Right ventricle myocardium inferior (tissue), 1 donor: ENCODE measurements at regions not wholly inside any gene's neighbourhood (a gene's known extent, or its start where the extent isn't known, plus 50 kb on each side); places are given as distances from the start of the nearest gene placed in this dataset.
"Not testable (repeated sequence)": the region's sequence is repeated elsewhere in the genome, so short reads cannot be mapped to it uniquely, and the experiment has no call there.

Experiments
- ATAC-seq: fragments of 200-7000 bp; cut with Tn5 transposase; one replicate; pipeline ENCODE4 v1.9.1; 2020; ENCODE audit warnings: mild to moderate bottlenecking, moderate library complexity
- DNase-seq: peaks from one replicate; pipeline ENCODE4 v3.0.0; 2021; ENCODE audit errors: missing footprints
- intact Hi-C: fragments of 100-400 bp; cut with DNase I; formaldehyde crosslinking; loops from one replicate; pipeline ENCODE4 v1.11.0; 2022
- donor health status: DM: no; HTN: yes; CAD: no; lungs with severe emphysema.

DNA sequence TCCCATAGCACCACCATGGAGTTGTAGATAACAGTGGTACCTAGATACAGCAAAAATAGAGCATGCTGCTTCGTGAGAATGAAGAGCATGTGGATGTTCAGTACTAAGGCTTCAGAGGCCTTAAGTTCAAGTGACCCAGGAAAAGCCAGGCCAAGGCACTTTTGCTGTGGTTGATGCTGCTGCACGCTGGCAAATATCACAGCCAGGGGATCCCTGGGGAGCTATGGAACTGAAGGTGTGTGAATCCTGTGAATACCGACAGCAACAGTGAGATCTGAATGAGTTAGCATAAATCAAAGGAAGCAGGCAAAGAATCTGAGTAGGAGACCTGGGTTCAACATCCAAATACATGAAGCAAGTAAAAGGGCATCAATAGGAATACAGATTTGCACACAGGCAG lies 158.6 kb upstream of the THUMPD2 start:
- intact Hi-C loops, result no loop called here
- DNase-seq (no peak), ATAC-seq (no peak)

DNA sequence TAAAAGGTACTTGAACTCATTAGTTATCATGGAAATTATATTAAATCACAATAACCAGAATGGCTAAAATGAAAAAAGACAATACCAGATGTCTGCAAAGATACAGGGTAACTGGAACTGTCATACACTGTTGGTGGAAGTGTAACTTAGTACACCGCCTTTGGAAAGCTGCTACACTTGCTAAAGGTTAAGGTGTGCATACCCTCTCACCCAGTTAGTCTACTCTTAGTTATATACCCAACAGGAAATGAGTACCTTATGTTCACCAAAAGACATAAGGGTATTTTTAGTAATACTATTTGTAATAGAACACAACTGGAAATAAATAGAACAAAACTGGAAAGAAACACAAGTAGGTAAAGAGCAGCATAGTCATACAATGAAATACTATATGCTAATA lies 155.8 kb upstream of the THUMPD2 start:
- no peak for DNase-seq
- intact Hi-C loops, result no loop called here
- no peak for ATAC-seq

GRCh38 chr2:39933196-39933595 lies 154.1 kb upstream of the THUMPD2 start:
- DNase-seq, result no peak
- no peak for ATAC-seq
- intact Hi-C loops, result no loop called here

DNA sequence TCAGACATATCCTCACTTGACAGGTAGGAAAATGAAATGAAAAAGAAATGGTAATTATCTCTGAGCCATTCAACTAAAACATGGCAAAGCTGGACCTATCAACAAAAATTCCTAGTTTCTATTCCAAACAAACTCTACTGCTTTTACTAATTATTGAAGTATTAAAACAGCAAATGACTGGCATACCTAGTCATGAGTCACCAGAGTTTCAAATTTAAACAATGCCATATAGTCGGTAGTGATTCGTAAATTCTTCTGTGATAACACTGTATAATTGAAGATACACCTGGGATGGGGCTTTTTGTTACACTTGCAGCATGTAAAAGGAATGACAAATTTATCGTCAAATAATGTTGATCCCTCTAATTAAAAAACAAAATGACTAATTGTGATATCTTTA lies 153.1 kb upstream of the THUMPD2 start:
- ATAC-seq (no peak), DNase-seq (no peak)
- intact Hi-C loops, result no loop called here

DNA sequence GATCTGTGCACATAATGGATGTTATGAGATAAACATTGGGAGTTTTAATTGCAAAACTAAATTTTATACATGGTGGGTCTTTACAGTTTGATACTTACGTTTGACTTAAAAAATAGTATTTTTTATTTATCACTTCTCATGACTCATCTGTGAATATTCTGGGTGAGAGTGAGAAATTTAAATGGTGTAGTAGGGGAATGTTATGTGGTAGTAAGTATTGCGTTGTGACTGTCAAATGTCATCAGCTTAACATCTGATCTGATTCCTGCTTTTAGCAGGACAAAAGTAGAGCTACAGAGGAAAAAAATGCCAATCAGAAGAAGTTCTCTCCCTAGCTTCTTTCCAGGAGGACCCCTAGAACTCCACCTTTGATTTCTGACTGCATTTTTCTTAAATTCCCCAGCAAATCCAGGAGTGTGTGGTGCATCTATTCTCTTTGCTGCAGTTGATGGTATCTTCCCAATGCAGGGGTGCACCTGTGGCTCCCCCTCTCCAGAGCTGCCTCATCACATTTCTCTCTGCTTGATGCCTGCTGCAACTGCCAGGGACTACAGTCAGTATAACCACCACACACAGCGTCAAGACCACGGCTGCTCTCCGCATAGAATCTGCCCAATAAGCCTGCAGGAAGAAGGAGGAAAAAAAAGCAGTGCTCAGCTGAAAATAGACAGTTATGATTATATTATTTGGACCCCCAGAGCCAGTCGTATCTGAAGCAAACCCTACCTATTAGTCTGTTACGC lies 151.3 kb upstream of the THUMPD2 start:
- intact Hi-C loops, result no loop called here
- DNase-seq, result no peak

DNA sequence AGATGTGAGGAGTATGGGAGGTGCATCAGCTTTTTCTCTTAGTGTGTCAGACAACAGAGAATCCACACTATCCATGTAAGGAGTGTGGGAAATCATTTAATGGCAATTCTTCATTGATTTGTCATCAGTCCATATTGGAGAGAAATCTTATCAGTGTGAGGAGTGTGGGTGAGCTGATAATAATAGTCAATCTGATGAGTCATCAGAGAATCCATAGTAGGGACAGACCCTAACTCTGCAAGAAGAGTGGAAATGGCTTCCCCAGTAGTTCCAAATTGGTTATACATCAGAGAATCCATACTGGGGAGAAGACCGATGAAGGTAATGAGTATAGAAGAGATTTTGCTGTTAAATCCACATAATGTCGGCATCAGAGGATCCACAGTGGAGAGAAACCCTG lies 150.5 kb upstream of the THUMPD2 start:
- no peak for DNase-seq
- intact Hi-C loops, result no loop called here
- no peak for ATAC-seq

More for the DNA sequence above, 151.3 kb upstream of the THUMPD2 start:
- no peak for ATAC-seq

DNA sequence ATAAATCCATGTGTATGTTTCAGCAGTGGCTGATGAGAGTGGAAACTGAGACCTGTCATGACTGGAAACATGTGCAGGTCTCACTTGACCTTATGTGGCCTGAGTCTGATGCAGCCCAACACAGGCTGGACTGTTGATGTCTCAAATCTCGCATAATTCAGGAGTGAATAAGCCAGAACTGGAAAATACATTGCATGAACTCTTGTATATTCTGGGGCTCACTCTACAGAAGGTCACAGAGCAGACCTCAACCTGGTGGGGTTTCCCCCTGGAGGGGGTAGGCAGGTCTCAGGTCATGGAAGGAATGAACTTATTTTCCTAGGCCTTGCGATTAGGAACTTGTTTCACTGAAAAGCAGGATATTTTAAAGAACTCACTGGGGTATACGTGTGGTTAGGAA lies 146.3 kb upstream of the THUMPD2 start:
- ATAC-seq, result no peak
- intact Hi-C loops, result no loop called here
- DNase-seq, result no peak

DNA sequence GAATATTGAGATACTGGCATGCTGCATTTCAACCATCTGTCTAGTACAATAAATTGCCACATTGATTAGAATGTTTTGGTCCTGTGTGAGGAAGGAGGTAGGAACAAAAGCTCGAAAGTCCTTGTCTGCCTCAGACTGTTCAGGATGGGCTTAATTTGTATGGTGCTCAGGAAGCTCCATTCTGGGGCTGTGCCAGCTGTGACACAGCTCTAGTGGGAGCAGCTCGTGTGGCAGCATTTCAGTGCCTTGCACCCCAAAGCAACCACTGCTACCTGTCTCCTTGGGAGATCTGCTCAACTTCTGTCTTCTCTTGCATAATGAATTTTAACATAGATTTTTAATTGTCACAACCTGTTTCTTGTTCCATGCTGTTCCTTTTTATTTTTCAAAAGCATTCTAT lies 144.4 kb upstream of the THUMPD2 start:
- no peak for ATAC-seq
- intact Hi-C loops, result no loop called here
- DNase-seq, result no peak

DNA sequence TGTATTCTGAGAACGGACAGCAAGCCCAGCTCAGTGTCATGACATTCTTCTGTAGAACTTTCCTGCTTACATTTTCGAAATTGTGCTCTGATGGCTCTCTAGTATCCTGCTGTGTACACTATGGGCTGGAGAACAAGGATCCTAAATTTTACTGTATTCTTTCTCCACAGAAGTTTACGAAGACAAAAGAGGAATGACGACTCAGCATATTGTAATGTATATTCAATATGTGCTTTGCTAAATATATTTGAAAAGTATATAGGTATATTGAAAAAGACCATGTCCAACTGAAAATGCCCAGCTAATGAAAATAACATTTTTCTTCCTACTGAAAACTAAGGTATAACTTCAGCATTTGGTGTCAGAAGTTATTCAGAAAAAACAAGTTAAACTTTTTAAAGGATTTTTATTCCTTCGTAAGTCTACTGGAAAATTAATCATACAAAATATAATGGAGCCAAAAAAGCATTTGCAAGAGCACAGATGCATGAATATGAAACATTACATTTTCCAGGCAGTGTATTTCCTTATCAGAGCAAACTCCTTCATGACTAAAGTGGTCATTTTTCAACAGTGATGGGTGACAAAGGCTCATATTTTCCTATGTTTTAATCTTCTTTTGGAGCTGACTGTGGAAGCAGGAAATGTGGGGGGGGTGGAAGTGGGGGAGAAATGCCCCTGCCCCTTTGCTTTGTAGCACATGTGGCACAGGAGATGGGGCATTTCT lies 143.8 kb upstream of the THUMPD2 start:
- intact Hi-C loops, result no loop called here
- ATAC-seq (no peak), DNase-seq (no peak)

DNA sequence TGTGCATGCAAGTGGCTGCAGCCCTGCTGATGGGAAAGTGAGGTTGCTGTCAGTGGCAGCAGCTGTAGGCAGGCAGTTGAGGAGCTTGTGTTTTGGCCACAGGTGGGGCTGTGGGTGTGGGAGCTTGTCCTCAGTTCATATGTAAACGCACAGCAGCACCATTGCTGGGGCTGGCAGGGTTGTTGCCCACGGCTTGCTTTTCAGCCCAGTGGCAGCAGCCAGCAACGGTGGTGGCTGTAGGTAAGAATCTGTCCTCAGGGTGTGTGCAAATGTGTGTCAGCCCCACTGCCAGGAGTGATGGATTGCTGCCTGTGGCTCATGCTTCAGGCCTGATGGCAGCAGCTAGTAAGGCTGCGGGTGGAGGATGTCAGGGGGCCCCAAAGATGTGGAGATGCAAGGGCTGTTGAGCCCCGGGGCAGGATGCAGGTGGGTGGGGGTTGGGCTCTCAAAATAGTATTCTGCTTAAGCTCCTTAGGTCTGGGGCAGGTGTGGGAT lies 141.3 kb upstream of the THUMPD2 start:
- intact Hi-C loops, result no loop called here
- DNase-seq, result no peak
- ATAC-seq, result no peak

DNA sequence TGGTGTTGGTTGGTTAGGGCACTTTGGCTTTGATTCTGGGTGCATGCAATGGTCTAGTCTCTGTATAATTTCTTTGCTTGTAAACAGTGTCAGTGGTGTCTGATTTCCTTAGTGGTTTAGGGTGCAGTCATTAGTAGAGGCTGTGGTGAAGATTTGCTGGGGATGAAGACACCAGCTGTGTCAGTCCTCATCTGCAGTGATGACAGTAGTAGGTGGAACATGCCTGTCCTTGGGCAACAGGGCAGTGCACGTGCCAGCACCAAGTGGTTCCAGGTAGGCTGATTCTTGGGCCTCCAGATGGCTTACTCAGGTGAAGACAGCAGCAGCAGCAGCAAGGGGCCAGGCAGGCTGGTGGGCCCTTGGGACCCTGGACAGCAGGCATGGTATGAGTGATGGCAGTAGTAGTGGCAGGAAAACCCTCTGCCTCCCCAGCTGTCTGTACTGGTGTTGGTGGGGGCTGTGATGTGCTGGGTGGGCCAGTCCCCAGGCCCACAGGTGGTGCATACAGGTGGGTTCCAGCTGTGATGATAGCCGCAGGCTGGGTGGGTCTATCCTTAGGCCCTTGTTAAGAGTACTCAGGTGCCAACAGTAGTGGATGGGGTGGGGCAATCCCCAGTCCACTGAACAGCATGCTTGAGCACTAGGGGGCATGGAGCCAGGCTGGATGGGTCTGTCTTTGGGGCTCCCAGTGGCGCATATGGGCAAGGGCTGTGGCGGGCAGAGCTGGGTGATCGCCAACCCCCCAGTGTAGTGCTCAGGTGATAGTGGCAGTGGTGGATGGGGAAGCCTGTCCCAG lies 140.7 kb upstream of the THUMPD2 start:
- DNase-seq (no peak), ATAC-seq (peak; percentile 28)
- intact Hi-C loops, result loop anchor here (10.0 kb wide), 1 partner anchor 635 kb away; no protein-coding TSS in a partner anchor

DNA sequence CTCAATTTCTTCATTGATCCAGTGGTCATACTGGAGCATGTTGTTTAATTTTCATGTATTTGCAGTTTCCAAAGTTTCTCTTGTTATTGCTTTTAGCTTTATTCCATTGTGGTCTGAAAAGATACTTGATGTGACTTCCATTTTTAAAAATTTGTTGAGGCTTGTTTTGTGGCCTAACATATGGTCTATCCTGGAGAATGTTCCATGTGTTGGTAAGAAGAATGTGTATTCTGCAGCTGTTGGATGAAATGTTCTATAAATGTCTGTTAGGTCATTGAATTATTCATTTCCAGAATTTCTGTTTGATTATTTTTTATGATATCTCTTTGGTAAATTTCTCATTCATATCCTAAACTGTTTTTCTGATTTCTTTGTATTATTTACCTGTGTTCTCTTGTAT lies 139.8 kb upstream of the THUMPD2 start:
- intact Hi-C loops, result loop anchor here (10.0 kb wide), 1 partner anchor 636 kb away; no protein-coding TSS in a partner anchor
- no peak for DNase-seq
- ATAC-seq, result no peak

DNA sequence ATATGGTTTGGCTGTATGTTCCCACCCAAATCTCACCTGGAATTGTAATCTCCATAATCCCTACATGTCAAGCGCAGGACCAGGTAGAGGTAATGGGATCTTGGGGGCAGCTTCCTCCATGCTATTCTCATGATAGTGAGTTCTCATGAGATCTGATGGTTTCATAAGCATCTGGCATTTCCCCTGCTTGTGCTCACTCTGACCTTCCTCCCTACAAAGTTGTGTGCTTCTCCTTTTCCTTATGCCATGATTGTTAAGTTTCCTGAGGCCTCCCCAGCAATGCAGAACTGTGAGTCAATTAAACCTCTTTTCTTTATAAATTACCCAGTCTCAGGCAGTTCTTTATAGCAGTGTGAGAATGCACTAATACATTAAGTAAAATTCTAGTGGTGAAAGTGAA lies 138.3 kb upstream of the THUMPD2 start:
- DNase-seq, ATAC-seq: not testable (repeated sequence)
- intact Hi-C loops, result loop anchor here (10.0 kb wide), 1 partner anchor 637 kb away; no protein-coding TSS in a partner anchor

- no peak for ATAC-seq
- DNase-seq, result no peak
- intact Hi-C loops, result loop anchor here (10.0 kb wide), 1 partner anchor 640 kb away; no protein-coding TSS in a partner anchor
Measured at GRCh38 chr2:39914949-39915348, 135.9 kb upstream of the THUMPD2 start.

- peak; percentile 70 for ATAC-seq
- no peak for DNase-seq
- intact Hi-C loops, result loop anchor here (2.0 to 10.0 kb wide), 2 partner anchors 641 to 847 kb away; no protein-coding TSS in a partner anchor
Measured at GRCh38 chr2:39913648-39914461, 134.8 kb upstream of the THUMPD2 start.

GRCh38 chr2:39902103-39902502 lies 123.0 kb upstream of the THUMPD2 start:
- DNase-seq (no peak), ATAC-seq (no peak)
- intact Hi-C loops, result no loop called here

- DNase-seq, result no peak
- ATAC-seq, result no peak
Measured at GRCh38 chr2:39898934-39899333, 119.9 kb upstream of the THUMPD2 start.

DNA sequence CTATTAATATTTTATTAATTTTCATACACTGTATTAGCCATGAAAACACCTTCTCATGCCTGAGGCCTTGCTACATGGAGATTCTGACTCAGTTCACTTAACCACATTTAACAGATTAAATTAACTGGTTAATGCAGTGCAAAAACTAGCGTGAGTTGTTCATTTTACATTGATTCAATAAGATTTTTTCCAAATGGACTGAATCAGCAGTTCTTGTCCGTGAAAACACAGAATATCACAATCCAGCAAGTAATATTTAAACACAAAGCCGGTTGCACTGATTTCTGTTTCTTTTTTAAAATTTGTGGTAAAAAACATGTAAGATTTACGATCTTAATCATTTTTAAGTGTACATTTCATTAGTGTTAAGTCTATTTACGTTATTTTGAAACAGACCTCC lies 118.2 kb upstream of the THUMPD2 start:
- ATAC-seq, result no peak
- DNase-seq, result no peak
- intact Hi-C loops, result no loop called here

More at GRCh38 chr2:39898934-39899333, 119.9 kb upstream of the THUMPD2 start:
- intact Hi-C loops, result no loop called here
